Stimulated activated effector memory CD8-positive, alpha-beta T cell treated with anti-CD3 and anti-CD28 coated beads, Interleukin-12 subunit alpha, Interleukin-12 subunit beta, amount 100 ng/mL, for 72 hours (primary cell): ENCODE measurements at regions not wholly inside any gene's neighbourhood (a gene's known extent, or its start where the extent isn't known, plus 50 kb on each side); places are given as distances from the start of the nearest gene placed in this dataset.

Experiments used
- ATAC-seq: fragments of 150-1000 bp; cut with Tn5 transposase; 2 replicates; pipeline ENCODE4 v1.10.0; 2021
- DNase-seq, 2 donors: peaks; one replicate each; pipeline ENCODE4 v3.0.0; 2021 to 2022; ENCODE audit warnings: low spot score in 2 of 2
- H3K27ac Mint-ChIP-seq: one replicate; pipeline ENCODE4 v1.8.0; 2022; ENCODE audit warnings: mild to moderate bottlenecking, mixed read lengths
- H3K36me3 Mint-ChIP-seq: one replicate; pipeline ENCODE4 v1.8.0; 2022; ENCODE audit warnings: mild to moderate bottlenecking, mixed read lengths
- H3K4me1 Mint-ChIP-seq: one replicate; pipeline ENCODE4 v1.8.0; 2022; ENCODE audit warnings: mixed read lengths
- H3K4me3 Mint-ChIP-seq: one replicate; pipeline ENCODE4 v1.8.0; 2022; ENCODE audit warnings: mild to moderate bottlenecking, mixed read lengths
- H3K9me3 Mint-ChIP-seq: one replicate; pipeline ENCODE4 v1.8.0; 2022; ENCODE audit warnings: mixed read lengths

DNA sequence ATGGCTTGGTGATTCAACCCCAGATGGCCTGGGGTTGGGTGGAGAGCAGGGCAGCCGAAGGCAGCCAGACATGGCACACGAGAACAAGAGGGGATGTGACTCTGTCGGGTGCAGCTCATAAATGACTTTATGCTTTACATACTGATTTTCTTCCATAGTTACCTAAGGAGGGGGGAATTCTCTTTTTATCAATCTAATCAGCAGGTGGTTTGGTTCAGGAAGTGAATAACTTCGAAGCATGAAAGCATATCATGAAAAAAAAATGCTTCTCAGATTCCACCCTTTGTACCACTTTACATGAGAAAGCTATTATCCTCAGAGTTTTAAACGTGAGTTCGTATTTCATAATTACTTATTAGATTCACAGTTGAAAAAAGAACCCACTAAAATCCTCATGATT lies 908.9 kb upstream of the LCORL start:
- no peak overlapping the region for H3K27ac Mint-ChIP-seq
- H3K36me3 Mint-ChIP-seq: no peaks in the 10 kb centered on the region
- H3K4me3 Mint-ChIP-seq: no peak overlapping the region
- ATAC-seq (no peak), DNase-seq (no peak)
- peaks cover 3% of the 10 kb centered on the region for H3K9me3 Mint-ChIP-seq
- no peaks in the 10 kb centered on the region for H3K4me1 Mint-ChIP-seq

DNA sequence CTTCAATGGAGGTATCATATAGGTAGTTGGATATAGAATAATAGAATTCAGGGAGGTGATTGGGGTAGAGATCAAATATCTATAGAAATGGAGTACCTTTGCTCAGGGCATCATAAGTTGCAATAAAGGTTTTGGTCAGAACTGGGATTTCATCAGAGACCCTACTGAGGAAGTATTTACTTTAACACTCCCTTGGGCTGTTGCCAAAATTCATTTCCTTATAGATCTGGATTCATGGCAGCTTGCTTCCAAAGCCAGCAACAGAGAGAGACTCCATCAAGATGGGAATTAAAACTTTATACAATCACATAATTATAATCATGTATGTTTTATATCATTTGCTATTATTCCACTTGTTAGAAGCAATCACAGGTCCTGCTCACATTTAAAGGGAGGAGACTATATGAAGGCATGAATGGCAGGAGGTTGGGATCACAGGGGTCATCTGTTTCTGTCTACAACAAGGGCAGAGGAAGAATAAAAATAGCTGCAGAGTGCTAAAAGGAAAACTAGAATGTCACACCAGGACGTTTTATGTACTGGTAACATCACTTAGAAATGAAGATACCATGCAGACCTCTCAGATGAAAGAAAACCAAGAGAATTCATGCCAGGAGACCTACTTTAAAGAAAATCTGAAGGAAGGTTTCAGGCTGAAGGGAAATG lies 902.1 kb upstream of the LCORL start:
- no peak for ATAC-seq
- Mint-ChIP-seq H3K27ac (no peak overlapping the region), H3K4me3 (no peak overlapping the region), H3K4me1 (no peaks in the 10 kb centered on the region), H3K36me3 (no peaks in the 10 kb centered on the region), H3K9me3 (peaks cover 15% of the 10 kb centered on the region)
- no peak for DNase-seq

- DNase-seq: no peak
- no peak for ATAC-seq
- no peaks in the 10 kb centered on the region for H3K4me1 Mint-ChIP-seq
- no peaks in the 10 kb centered on the region for H3K36me3 Mint-ChIP-seq
- no peak overlapping the region for H3K27ac Mint-ChIP-seq
- H3K9me3 Mint-ChIP-seq: peaks cover 19% of the 10 kb centered on the region
- no peak overlapping the region for H3K4me3 Mint-ChIP-seq
These were observed 896.1 kb upstream of the LCORL start for GRCh38 chr4:18917689-18918088.

- Mint-ChIP-seq H3K9me3 (peaks cover 19% of the 10 kb centered on the region), H3K4me1 (no peaks in the 10 kb centered on the region), H3K27ac (no peak overlapping the region), H3K36me3 (no peaks in the 10 kb centered on the region), H3K4me3 (no peak overlapping the region)
- DNase-seq (no peak), ATAC-seq (no peak)
These were observed 892.6 kb upstream of the LCORL start for GRCh38 chr4:18914182-18914581.

- H3K4me3 Mint-ChIP-seq: no peak overlapping the region
- no peaks in the 10 kb centered on the region for H3K4me1 Mint-ChIP-seq
- H3K27ac Mint-ChIP-seq: no peak overlapping the region
- ATAC-seq (no peak), DNase-seq (no peak)
- H3K9me3 Mint-ChIP-seq: peaks cover 12% of the 10 kb centered on the region
- H3K36me3 Mint-ChIP-seq: no peaks in the 10 kb centered on the region
These were observed 873.4 kb upstream of the LCORL start for GRCh38 chr4:18894928-18895327.

DNA sequence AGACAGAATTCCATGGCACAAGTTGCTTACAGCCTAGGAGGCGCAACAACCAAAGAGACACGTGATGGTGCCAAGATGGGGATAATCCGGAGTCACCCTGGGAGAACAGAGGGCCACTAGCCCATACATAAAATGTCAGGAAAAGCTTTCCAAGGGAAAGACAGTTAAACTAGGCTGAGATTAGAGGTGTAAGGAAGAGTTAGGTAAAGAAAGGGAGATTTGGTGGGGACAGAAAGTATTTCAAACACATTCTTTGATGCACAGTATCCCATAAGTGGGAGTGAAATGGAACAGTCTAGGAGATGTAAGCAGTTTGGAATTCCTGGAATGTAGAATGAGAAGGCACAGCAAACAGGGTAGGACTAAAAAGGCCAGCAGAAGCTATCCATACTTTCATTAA lies 860.9 kb upstream of the LCORL start:
- Mint-ChIP-seq H3K27ac (no peak overlapping the region), H3K36me3 (no peaks in the 10 kb centered on the region), H3K4me3 (no peak overlapping the region), H3K4me1 (no peaks in the 10 kb centered on the region), H3K9me3 (peaks cover 18% of the 10 kb centered on the region)
- DNase-seq: no peak
- no peak for ATAC-seq

DNA sequence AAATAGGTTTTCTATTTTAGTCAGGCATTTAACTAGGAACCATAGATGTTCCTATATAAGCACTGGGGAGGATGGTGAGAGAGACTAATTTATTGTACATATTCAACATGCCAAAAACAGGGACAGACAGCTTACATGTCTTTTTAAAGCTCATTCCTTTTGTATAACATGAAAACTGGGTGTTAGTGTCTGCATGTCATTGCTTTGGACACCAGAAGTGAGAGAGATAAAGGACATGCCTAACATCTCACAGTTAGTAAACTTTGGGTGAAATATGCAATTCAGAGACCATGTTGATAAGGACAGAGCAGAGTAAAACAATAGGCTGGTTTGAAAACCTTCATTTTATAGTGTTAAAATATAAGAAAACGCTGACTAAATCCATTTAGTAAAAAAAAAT lies 860.0 kb upstream of the LCORL start:
- no peaks in the 10 kb centered on the region for H3K36me3 Mint-ChIP-seq
- no peak for DNase-seq
- H3K9me3 Mint-ChIP-seq: peaks cover 19% of the 10 kb centered on the region
- no peak for ATAC-seq
- no peak overlapping the region for H3K4me3 Mint-ChIP-seq
- H3K27ac Mint-ChIP-seq: no peak overlapping the region
- no peaks in the 10 kb centered on the region for H3K4me1 Mint-ChIP-seq

- H3K27ac Mint-ChIP-seq: no peak overlapping the region
- no peak for DNase-seq
- no peak overlapping the region for H3K4me3 Mint-ChIP-seq
- ATAC-seq: no peak
- no peaks in the 10 kb centered on the region for H3K4me1 Mint-ChIP-seq
- no peaks in the 10 kb centered on the region for H3K36me3 Mint-ChIP-seq
- H3K9me3 Mint-ChIP-seq: peaks cover 19% of the 10 kb centered on the region
These were observed 859.3 kb upstream of the LCORL start for GRCh38 chr4:18880871-18881270.

GRCh38 chr4:18878561-18878960 lies 857.0 kb upstream of the LCORL start:
- H3K9me3 Mint-ChIP-seq: peaks cover 22% of the 10 kb centered on the region
- H3K4me3 Mint-ChIP-seq: no peak overlapping the region
- H3K36me3 Mint-ChIP-seq: no peaks in the 10 kb centered on the region
- DNase-seq (no peak), ATAC-seq (no peak)
- no peak overlapping the region for H3K27ac Mint-ChIP-seq
- H3K4me1 Mint-ChIP-seq: no peaks in the 10 kb centered on the region

- Mint-ChIP-seq H3K4me3 (no peak overlapping the region), H3K36me3 (no peaks in the 10 kb centered on the region), H3K9me3 (peaks cover 12% of the 10 kb centered on the region), H3K27ac (no peak overlapping the region), H3K4me1 (no peaks in the 10 kb centered on the region)
- no peak for DNase-seq
- no peak for ATAC-seq
These were observed 847.6 kb upstream of the LCORL start for GRCh38 chr4:18869166-18869565.

- Mint-ChIP-seq H3K4me3 (no peak overlapping the region), H3K27ac (no peak overlapping the region), H3K9me3 (peaks cover 12% of the 10 kb centered on the region), H3K36me3 (no peaks in the 10 kb centered on the region), H3K4me1 (no peaks in the 10 kb centered on the region)
- no peak for ATAC-seq
- no peak for DNase-seq
These were observed 839.4 kb upstream of the LCORL start for GRCh38 chr4:18860836-18861530.

DNA sequence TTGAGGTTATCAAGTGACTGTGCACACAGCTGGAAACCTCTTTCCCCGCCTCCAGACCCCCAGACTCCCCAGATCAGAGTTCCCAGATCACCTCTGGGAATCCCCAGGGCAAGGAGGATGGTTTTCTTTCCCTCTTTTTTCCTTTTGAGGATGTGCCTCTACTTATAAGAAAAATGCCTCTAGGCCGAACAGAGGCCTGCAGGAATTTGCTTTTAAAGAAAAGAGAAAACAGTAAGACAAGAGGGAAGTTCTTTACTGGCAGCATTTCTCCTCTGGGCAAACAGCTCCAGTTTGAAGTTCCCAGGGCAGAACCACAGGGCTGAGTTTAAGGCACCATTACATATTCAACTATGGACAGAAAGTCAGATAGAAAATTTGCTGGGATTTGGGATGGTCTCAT lies 837.9 kb upstream of the LCORL start:
- H3K36me3 Mint-ChIP-seq: no peaks in the 10 kb centered on the region
- no peak overlapping the region for H3K4me3 Mint-ChIP-seq
- H3K4me1 Mint-ChIP-seq: no peaks in the 10 kb centered on the region
- ATAC-seq (no peak), DNase-seq (no peak)
- H3K27ac Mint-ChIP-seq: no peak overlapping the region
- peaks cover 12% of the 10 kb centered on the region for H3K9me3 Mint-ChIP-seq

GRCh38 chr4:18858229-18858922 lies 836.8 kb upstream of the LCORL start:
- no peak for DNase-seq
- H3K9me3 Mint-ChIP-seq: peaks cover 15% of the 10 kb centered on the region

GRCh38 chr4:18850867-18851266 lies 829.3 kb upstream of the LCORL start:
- Mint-ChIP-seq H3K36me3 (no peaks in the 10 kb centered on the region), H3K4me1 (no peaks in the 10 kb centered on the region), H3K27ac (no peak overlapping the region), H3K9me3 (peaks cover 26% of the 10 kb centered on the region), H3K4me3 (no peak overlapping the region)
- DNase-seq (no peak), ATAC-seq (no peak)

More at GRCh38 chr4:18858229-18858922, 836.8 kb upstream of the LCORL start:
- Mint-ChIP-seq H3K4me3 (no peak overlapping the region), H3K27ac (no peak overlapping the region), H3K36me3 (no peaks in the 10 kb centered on the region), H3K4me1 (no peaks in the 10 kb centered on the region)
- ATAC-seq: no peak

DNA sequence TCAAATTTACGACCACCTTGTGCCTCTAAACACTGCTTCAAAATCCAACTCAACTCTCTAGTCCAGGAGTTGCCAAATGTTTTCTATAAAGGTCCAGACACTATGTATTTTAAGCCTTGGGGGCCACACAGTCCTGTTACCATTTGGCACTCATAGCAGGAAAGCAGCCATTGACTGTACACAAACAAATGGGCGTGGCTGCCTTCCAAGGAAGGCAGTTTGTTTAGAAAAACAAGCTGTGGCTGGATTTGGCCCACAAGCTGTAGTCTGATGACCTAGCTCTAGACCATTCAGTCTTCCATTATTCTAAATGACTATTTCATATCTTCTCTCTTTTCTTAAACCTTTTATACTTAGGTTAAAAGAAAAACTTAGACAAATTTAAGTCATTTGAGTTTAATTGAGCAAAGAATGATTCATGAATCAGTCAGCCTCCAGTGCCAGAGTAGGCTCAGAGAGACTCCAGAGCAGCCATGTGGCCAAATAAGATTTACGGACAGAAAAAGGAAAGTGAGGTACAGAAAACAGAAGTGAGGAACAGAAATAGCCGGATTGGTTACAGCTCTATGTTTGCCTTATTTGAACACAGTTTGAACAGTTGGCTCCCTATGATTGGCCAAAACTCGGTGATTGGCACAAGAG lies 825.8 kb upstream of the LCORL start:
- ATAC-seq: no peak
- DNase-seq: no peak
- H3K4me3 Mint-ChIP-seq: no peak overlapping the region
- no peaks in the 10 kb centered on the region for H3K4me1 Mint-ChIP-seq
- peaks cover 25% of the 10 kb centered on the region for H3K9me3 Mint-ChIP-seq
- no peak overlapping the region for H3K27ac Mint-ChIP-seq
- no peaks in the 10 kb centered on the region for H3K36me3 Mint-ChIP-seq
